SK-N-MC (cell line): ENCODE measurements at regions not wholly inside any gene's neighbourhood (a gene's known extent, or its start where the extent isn't known, plus 50 kb on each side); places are given as distances from the start of the nearest gene placed in this dataset.

Experiments
- EZH2 ChIP-seq: fragments of 200-600 bp; sonication (generic); IDR thresholded peaks from one replicate; pipeline ENCODE4 v1.6.1; 2017; ENCODE audit warnings: antibody characterized with exemption
- POLR2AphosphoS5 ChIP-seq: IDR thresholded peaks from 2 replicates; pipeline ENCODE4 v1.6.1; 2012; ENCODE audit warnings: mild to moderate bottlenecking, low read depth, low read length, borderline replicate concordance

DNA sequence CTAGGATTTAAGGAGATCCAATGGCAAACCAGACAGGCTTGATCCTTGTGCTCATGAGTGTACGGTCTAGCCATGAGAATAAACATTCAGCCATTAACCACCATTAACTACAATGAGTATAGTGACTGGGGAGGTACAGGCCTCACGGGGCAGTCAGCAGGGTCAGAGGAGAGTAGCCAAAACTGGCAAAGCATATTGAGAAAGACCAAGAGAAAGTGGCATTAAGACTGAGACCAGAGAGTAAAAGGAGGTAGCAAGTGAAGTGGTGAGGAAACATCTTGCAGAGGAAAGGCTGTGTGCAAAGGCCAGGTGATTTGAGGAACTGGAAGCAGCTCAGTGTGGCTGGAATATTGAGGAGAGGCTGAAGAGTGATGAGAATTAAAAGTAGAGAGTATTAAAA, 407.2 kb upstream of the LMCD1 start:
- TF ChIP-seq POLR2AphosphoS5: no peak
- TF ChIP-seq EZH2: no peak
